ENCODE measurements at regions not wholly inside any gene's neighbourhood (a gene's known extent, or its start where the extent isn't known, plus 50 kb on each side); places are given as distances from the start of the nearest gene placed in this dataset.

DNA sequence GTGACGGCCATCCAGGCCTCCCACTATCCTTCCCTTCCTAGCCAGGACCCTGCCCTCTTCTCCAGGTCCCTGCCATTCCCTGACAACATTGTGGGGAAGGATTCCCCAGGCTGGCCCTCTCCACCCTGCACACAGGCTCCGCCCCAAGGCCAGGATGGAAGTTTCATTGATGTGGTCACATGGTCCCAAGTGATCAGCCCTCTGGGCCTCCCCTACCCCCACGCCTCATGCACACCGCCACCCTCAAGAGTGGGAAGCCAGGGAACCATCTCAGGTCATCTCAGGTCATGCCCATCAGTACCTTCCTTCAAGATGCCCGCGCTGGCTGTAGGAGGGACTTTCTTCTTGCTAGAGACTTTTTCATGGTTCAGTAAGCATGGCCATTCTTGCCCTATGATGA, 514.8 kb upstream of the RAB6C start:
- TF ChIP-seq, protein P1, sequence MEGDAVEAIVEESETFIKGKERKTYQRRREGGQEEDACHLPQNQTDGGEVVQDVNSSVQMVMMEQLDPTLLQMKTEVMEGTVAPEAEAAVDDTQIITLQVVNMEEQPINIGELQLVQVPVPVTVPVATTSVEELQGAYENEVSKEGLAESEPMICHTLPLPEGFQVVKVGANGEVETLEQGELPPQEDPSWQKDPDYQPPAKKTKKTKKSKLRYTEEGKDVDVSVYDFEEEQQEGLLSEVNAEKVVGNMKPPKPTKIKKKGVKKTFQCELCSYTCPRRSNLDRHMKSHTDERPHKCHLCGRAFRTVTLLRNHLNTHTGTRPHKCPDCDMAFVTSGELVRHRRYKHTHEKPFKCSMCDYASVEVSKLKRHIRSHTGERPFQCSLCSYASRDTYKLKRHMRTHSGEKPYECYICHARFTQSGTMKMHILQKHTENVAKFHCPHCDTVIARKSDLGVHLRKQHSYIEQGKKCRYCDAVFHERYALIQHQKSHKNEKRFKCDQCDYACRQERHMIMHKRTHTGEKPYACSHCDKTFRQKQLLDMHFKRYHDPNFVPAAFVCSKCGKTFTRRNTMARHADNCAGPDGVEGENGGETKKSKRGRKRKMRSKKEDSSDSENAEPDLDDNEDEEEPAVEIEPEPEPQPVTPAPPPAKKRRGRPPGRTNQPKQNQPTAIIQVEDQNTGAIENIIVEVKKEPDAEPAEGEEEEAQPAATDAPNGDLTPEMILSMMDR (IDR thresholded peaks at IDR 0.05), result no peak
- TF ChIP-seq POLR2A (IDR thresholded peaks at IDR 0.05), result no peak
